ENCODE measurements at regions not wholly inside any gene's neighbourhood (a gene's known extent, or its start where the extent isn't known, plus 50 kb on each side); places are given as distances from the start of the nearest gene placed in this dataset.

- in situ Hi-C loops (cut with MboI; ENCODE audit: low sequenced_read_pairs): no loop called here
These were observed 796.6 kb upstream of the ZEB2 start for GRCh38 chr2:145316496-145316895.

- in situ Hi-C loops (cut with MboI; ENCODE audit: low sequenced_read_pairs): no loop called here
These were observed 795.1 kb upstream of the ZEB2 start for GRCh38 chr2:145315053-145315452.

GRCh38 chr2:145314119-145314633, 794.3 kb upstream of the ZEB2 start:
- in situ Hi-C loops (cut with MboI; ENCODE audit: low sequenced_read_pairs): no loop called here

- in situ Hi-C loops (cut with MboI; ENCODE audit: low sequenced_read_pairs): no loop called here
These were observed 786.0 kb upstream of the ZEB2 start for GRCh38 chr2:145305889-145306288.

- in situ Hi-C loops (cut with MboI; ENCODE audit: low sequenced_read_pairs): no loop called here
These were observed 784.6 kb upstream of the ZEB2 start for GRCh38 chr2:145304501-145304900.

- in situ Hi-C loops (cut with MboI; ENCODE audit: low sequenced_read_pairs): no loop called here
These were observed 783.6 kb upstream of the ZEB2 start for GRCh38 chr2:145303536-145303935.

- in situ Hi-C loops (cut with MboI; ENCODE audit: low sequenced_read_pairs): no loop called here
These were observed 783.0 kb upstream of the ZEB2 start for GRCh38 chr2:145302886-145303285.

- in situ Hi-C loops (cut with MboI; ENCODE audit: low sequenced_read_pairs): no loop called here
These were observed 782.5 kb upstream of the ZEB2 start for GRCh38 chr2:145302451-145302850.

- in situ Hi-C loops (cut with MboI; ENCODE audit: low sequenced_read_pairs): no loop called here
These were observed 779.4 kb upstream of the ZEB2 start for GRCh38 chr2:145299368-145299767.

GRCh38 chr2:145292166-145292565, 772.2 kb upstream of the ZEB2 start:
- in situ Hi-C loops (cut with MboI; ENCODE audit: low sequenced_read_pairs): no loop called here

- in situ Hi-C loops (cut with MboI; ENCODE audit: low sequenced_read_pairs): no loop called here
These were observed 771.1 kb upstream of the ZEB2 start for GRCh38 chr2:145290986-145291385.

- in situ Hi-C loops (cut with MboI; ENCODE audit: low sequenced_read_pairs): no loop called here
These were observed 770.0 kb upstream of the ZEB2 start for GRCh38 chr2:145289946-145290345.

GRCh38 chr2:145288650-145289496, 769.0 kb upstream of the ZEB2 start:
- in situ Hi-C loops (cut with MboI; ENCODE audit: low sequenced_read_pairs): no loop called here

- in situ Hi-C loops (cut with MboI; ENCODE audit: low sequenced_read_pairs): no loop called here
These were observed 767.8 kb upstream of the ZEB2 start for GRCh38 chr2:145287736-145288135.

- in situ Hi-C loops (cut with MboI; ENCODE audit: low sequenced_read_pairs): no loop called here
These were observed 766.9 kb upstream of the ZEB2 start for GRCh38 chr2:145286716-145287275.

GRCh38 chr2:145284551-145284950, 764.6 kb upstream of the ZEB2 start:
- in situ Hi-C loops (cut with MboI; ENCODE audit: low sequenced_read_pairs): no loop called here

GRCh38 chr2:145283131-145283530, 763.2 kb upstream of the ZEB2 start:
- in situ Hi-C loops (cut with MboI; ENCODE audit: low sequenced_read_pairs): no loop called here

- in situ Hi-C loops (cut with MboI; ENCODE audit: low sequenced_read_pairs): no loop called here
These were observed 758.0 kb upstream of the ZEB2 start for GRCh38 chr2:145277922-145278321.

- in situ Hi-C loops (cut with MboI; ENCODE audit: low sequenced_read_pairs): no loop called here
These were observed 753.9 kb upstream of the ZEB2 start for GRCh38 chr2:145273840-145274239.

- in situ Hi-C loops (cut with MboI; ENCODE audit: low sequenced_read_pairs): no loop called here
These were observed 749.0 kb upstream of the ZEB2 start for GRCh38 chr2:145268931-145269330.

GRCh38 chr2:145267451-145267850, 747.5 kb upstream of the ZEB2 start:
- in situ Hi-C loops (cut with MboI; ENCODE audit: low sequenced_read_pairs): no loop called here

- in situ Hi-C loops (cut with MboI; ENCODE audit: low sequenced_read_pairs): no loop called here
These were observed 745.3 kb upstream of the ZEB2 start for GRCh38 chr2:145265244-145265643.
